Activated CD8-positive, alpha-beta T cell treated with anti-CD3 and anti-CD28 coated beads for 36 hours (primary cell): ENCODE measurements at regions not wholly inside any gene's neighbourhood (a gene's known extent, or its start where the extent isn't known, plus 50 kb on each side); places are given as distances from the start of the nearest gene placed in this dataset.

Source experiments
- ATAC-seq: fragments of 200-7000 bp; cut with Tn5 transposase; one replicate; pipeline ENCODE4 v1.10.0; 2021; ENCODE audit warnings: mild to moderate bottlenecking, moderate library complexity
- CTCF ChIA-PET: fragments of 350-600 bp; sonication (Branson Sonifier 250); formaldehyde crosslinking; loops from one replicate; lab custom pipeline; 2021; ENCODE audit warnings: antibody characterized with exemption; lab: Charles Lee
- POLR2A ChIA-PET: fragments of 350-600 bp; sonication (Branson Sonifier 250); formaldehyde crosslinking; loops from one replicate; lab custom pipeline; 2021; ENCODE audit warnings: antibody characterized with exemption; lab: Charles Lee
- DNase-seq: peaks from one replicate; pipeline ENCODE4 v3.0.0-alpha.2; 2020
- H3K27ac Mint-ChIP-seq: one replicate; pipeline ENCODE4 v1.8.0; 2021; ENCODE audit warnings: mild to moderate bottlenecking, mixed read lengths
- H3K27me3 Mint-ChIP-seq: one replicate; pipeline ENCODE4 v1.8.0; 2021; ENCODE audit warnings: mixed read lengths
- H3K36me3 Mint-ChIP-seq: one replicate; pipeline ENCODE4 v1.8.0; 2021; ENCODE audit warnings: low read depth, mixed read lengths
- H3K4me1 Mint-ChIP-seq: one replicate; pipeline ENCODE4 v1.8.0; 2021; ENCODE audit warnings: low read depth, mixed read lengths
- H3K4me3 Mint-ChIP-seq: one replicate; pipeline ENCODE4 v1.8.0; 2021; ENCODE audit warnings: mild to moderate bottlenecking, moderate library complexity, mixed read lengths
- H3K9me3 Mint-ChIP-seq: one replicate; pipeline ENCODE4 v1.8.0; 2021; ENCODE audit warnings: mixed read lengths
- CTCF ChIP-seq: fragments of 200-600 bp; IDR thresholded peaks from one replicate; pipeline ENCODE4 v1.8.0; 2022; ENCODE audit warnings: antibody characterized with exemption, mild to moderate bottlenecking
- intact Hi-C: fragments of 100-400 bp; cut with micrococcal nuclease; formaldehyde crosslinking; loops from one replicate; pipeline ENCODE4 v1.10.0; 2022

DNA sequence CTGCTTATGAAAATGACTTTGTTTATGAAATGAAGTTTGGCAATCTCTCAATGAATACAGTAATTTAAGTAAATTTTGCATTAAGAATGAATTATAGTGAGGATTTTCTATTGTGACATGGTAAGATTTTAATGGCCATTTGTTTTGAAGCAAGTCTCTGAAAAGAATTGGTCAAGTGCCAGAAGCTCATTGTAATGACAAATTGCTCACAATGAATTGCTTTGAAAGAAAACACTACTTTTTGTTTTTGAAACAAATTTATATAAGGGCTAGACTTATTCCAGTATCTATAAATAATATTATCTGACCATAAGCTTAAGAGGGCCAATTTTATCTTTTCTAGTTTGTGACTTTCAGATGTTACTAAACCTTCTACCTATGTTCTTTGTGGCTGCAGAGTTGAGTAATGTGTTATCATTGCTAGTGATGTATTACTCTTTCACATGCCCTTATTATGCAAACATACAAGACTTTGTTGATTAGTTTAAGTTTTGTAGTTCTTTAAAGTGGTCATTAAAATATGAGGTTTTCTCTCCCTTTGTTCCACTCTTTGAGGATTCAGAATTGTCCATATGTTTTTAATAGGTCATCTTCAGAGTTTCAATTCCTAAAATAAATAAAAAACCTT is 93.0 kb upstream of the ZNF608 start:
- no peaks in the 10 kb centered on the region for H3K9me3 Mint-ChIP-seq
- H3K27ac Mint-ChIP-seq, result no peak overlapping the region
- CTCF ChIA-PET, result no interaction called here
- no peaks in the 10 kb centered on the region for H3K27me3 Mint-ChIP-seq
- ATAC-seq (no peak), DNase-seq (no peak)
- H3K36me3 Mint-ChIP-seq, result no peaks in the 10 kb centered on the region
- POLR2A ChIA-PET, result no interaction called here
- intact Hi-C loops, result no loop called here
- H3K4me3 Mint-ChIP-seq, result no peak overlapping the region
- no peak for TF ChIP-seq CTCF
- H3K4me1 Mint-ChIP-seq, result no peaks in the 10 kb centered on the region

- Mint-ChIP-seq H3K27me3 (no peaks in the 10 kb centered on the region), H3K4me1 (no peaks in the 10 kb centered on the region), H3K27ac (no peak overlapping the region), H3K36me3 (no peaks in the 10 kb centered on the region), H3K4me3 (no peak overlapping the region), H3K9me3 (no peaks in the 10 kb centered on the region)
- ATAC-seq (no peak), DNase-seq (no peak)
- ChIA-PET POLR2A (no interaction called here), CTCF (no interaction called here)
- intact Hi-C loops, result no loop called here
- no peak for TF ChIP-seq CTCF
Observed at GRCh38 chr5:124841829-124842712, 95.6 kb upstream of the ZNF608 start.

DNA sequence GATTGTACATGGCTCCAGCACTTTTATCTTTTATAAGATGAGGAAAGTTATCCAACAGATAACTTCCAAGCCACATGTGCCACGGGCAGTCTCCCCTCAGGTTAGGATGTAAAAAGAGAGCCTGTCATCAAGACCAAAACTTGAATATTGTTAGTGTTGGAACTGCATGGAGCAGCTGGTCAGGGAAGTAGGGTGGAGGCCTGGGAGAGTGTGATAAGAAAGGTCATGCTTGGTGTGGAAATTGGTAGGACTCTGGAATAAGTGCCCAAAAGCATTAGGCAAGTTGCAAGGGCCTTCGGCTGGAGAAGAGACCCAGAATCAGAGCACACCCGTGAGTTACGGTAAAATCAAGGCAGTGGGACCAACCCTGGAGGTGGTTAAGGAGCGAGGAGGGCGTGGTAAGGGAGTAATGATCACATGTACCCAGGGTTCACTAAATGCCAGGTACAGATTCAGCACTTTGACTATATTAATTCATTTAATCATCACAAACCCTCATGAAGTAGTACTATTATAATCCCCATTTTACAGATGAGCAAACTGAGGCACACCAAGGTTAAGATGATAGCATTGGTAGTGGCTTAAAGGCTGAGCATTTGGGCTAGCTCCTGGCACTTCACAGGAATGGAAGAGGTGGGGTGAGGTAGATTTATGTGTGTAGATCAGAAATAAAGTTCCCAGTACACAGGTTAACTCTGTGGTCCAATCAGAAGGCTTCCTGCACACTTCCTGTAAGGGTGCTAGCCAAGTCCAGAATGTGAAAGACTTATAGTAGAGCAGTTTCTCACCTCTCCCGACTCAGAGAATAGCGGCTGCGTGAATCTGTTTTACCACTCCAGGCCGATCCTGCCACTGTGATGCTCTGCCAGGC is 96.5 kb upstream of the ZNF608 start:
- no peak for TF ChIP-seq CTCF
- POLR2A ChIA-PET, result no interaction called here
- no peak overlapping the region for H3K4me3 Mint-ChIP-seq

GRCh38 chr5:124843596-124843899 is 97.1 kb upstream of the ZNF608 start:
- no peak overlapping the region for H3K27ac Mint-ChIP-seq
- no peaks in the 10 kb centered on the region for H3K4me1 Mint-ChIP-seq
- H3K4me3 Mint-ChIP-seq, result no peak overlapping the region
- H3K27me3 Mint-ChIP-seq, result no peaks in the 10 kb centered on the region
- ChIA-PET CTCF (no interaction called here), POLR2A (no interaction called here)
- no peak for DNase-seq
- TF ChIP-seq CTCF, result no peak
- intact Hi-C loops, result no loop called here
- no peaks in the 10 kb centered on the region for H3K9me3 Mint-ChIP-seq
- H3K36me3 Mint-ChIP-seq, result no peaks in the 10 kb centered on the region
- no peak for ATAC-seq

More for the DNA sequence above, 96.5 kb upstream of the ZNF608 start:
- CTCF ChIA-PET, result no interaction called here
- no peak overlapping the region for H3K27ac Mint-ChIP-seq
- no peaks in the 10 kb centered on the region for H3K4me1 Mint-ChIP-seq
- H3K27me3 Mint-ChIP-seq, result no peaks in the 10 kb centered on the region
- intact Hi-C loops, result no loop called here
- no peaks in the 10 kb centered on the region for H3K9me3 Mint-ChIP-seq
- DNase-seq (no peak), ATAC-seq (no peak)
- no peaks in the 10 kb centered on the region for H3K36me3 Mint-ChIP-seq
